HepG2 (cell line): ENCODE measurements at regions not wholly inside any gene's neighbourhood (a gene's known extent, or its start where the extent isn't known, plus 50 kb on each side); places are given as distances from the start of the nearest gene placed in this dataset.

Experiments used
- CCAR2 ChIP-seq: fragments of 200-400 bp; formaldehyde crosslinking; optimal IDR thresholded peaks from 2 replicates; pipeline ENCODE3; 2018; ENCODE audit warnings: low read depth, mild to moderate bottlenecking, low read length, moderate library complexity
- MXI1 ChIP-seq: IDR thresholded peaks from 3 replicates; pipeline ENCODE4 v1.6.1; 2012; ENCODE audit warnings: low read depth, low read length, inconsistent platforms, borderline replicate concordance
- NFIC ChIP-seq: IDR thresholded peaks from 2 replicates; pipeline ENCODE4 v1.6.1; 2012; ENCODE audit warnings: mild to moderate bottlenecking, low read length, inconsistent platforms
- TF ChIP-seq, protein P1 (sequence below): sonication (generic); formaldehyde crosslinking; IDR thresholded peaks from 2 replicates; pipeline ENCODE4 v1.4.0; 2020; ENCODE audit warnings: missing genetic modification reagents, borderline replicate concordance
- TF ChIP-seq, protein P2 (sequence below): sonication (generic); formaldehyde crosslinking; IDR thresholded peaks from 2 replicates; pipeline ENCODE4 v1.5.0; 2020; ENCODE audit warnings: mild to moderate bottlenecking, missing genetic modification reagents, moderate library complexity

DNA sequence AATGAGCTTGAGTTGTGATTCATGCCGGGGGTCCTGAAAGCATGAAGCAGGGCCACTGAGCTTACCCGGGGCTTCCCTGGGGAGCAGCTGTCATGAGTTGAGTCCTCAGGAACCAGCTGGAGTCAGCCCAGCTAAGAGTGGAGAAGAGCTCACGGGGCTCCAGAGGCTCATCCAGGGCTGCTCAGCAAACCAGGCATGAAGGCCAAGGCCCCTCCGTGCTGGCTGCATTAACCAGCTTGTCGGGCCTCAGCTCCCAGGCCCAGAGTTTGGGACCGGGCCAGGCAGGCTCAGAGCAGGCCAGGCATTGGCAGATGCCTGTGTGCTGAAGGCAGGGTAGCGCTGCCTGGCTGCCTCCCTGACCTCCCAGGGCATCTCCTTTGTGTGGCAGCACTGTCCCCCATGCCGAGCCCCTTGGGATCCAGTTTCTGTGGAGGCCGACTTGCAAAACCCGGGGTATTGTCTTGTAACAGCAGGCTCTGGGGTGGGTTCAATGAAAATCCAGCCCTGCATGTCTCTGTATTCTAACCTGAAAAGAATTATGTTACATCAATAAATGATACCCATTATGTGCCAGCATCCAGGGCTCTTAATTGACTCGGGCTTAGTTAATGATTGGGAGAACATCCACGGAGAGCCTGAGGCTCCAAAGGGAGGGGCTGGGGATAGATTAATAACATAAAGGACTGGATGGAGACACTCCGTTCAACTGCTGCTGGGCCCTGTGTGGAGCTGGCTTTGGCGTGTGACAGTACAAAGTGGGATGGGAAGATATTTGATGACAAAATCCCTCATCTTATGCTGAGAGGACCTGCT lies 68.0 kb upstream of the MSX1 start:
- TF ChIP-seq, protein P1, sequence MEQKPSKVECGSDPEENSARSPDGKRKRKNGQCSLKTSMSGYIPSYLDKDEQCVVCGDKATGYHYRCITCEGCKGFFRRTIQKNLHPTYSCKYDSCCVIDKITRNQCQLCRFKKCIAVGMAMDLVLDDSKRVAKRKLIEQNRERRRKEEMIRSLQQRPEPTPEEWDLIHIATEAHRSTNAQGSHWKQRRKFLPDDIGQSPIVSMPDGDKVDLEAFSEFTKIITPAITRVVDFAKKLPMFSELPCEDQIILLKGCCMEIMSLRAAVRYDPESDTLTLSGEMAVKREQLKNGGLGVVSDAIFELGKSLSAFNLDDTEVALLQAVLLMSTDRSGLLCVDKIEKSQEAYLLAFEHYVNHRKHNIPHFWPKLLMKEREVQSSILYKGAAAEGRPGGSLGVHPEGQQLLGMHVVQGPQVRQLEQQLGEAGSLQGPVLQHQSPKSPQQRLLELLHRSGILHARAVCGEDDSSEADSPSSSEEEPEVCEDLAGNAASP (CRISPR knock-in tag) = no peak
- TF ChIP-seq NFIC (no peak), MXI1 (no peak), CCAR2 (no peak)
- TF ChIP-seq, protein P2, sequence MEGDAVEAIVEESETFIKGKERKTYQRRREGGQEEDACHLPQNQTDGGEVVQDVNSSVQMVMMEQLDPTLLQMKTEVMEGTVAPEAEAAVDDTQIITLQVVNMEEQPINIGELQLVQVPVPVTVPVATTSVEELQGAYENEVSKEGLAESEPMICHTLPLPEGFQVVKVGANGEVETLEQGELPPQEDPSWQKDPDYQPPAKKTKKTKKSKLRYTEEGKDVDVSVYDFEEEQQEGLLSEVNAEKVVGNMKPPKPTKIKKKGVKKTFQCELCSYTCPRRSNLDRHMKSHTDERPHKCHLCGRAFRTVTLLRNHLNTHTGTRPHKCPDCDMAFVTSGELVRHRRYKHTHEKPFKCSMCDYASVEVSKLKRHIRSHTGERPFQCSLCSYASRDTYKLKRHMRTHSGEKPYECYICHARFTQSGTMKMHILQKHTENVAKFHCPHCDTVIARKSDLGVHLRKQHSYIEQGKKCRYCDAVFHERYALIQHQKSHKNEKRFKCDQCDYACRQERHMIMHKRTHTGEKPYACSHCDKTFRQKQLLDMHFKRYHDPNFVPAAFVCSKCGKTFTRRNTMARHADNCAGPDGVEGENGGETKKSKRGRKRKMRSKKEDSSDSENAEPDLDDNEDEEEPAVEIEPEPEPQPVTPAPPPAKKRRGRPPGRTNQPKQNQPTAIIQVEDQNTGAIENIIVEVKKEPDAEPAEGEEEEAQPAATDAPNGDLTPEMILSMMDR = no peak
